Esophagus muscularis mucosa (tissue), 4 donors: ENCODE measurements at regions not wholly inside any gene's neighbourhood (a gene's known extent, or its start where the extent isn't known, plus 50 kb on each side); places are given as distances from the start of the nearest gene placed in this dataset.

Source experiments
- DNase-seq: peaks from one replicate; pipeline ENCODE4 v3.0.0-alpha.2; 2017; ENCODE audit errors: extremely low spot score
- H3K27ac ChIP-seq, 4 donors: fragments of 200-600 bp; sonication (generic); replicated peaks in 1 of 4; 1 replicate in 3 of 4; 2 replicates in 1 of 4; pipeline ENCODE4 v1.5.1; 2016 to 2019; ENCODE audit warnings: mild to moderate bottlenecking in 1 of 4
- H3K27me3 ChIP-seq, 4 donors: fragments of 200-600 bp; sonication (generic); one replicate each; pipeline versions ENCODE4 v1.5.1 to v1.6.0; 2016 to 2019
- H3K36me3 ChIP-seq, 4 donors: fragments of 200-600 bp; sonication (generic); one replicate each; pipeline ENCODE4 v1.5.1; 2016 to 2019
- H3K4me1 ChIP-seq, 4 donors: fragments of 200-600 bp; sonication (generic); one replicate each; pipeline ENCODE4 v1.5.1; 2016 to 2019
- H3K4me3 ChIP-seq, 4 donors: fragments of 200-600 bp; sonication (generic); 1 replicate in 2 of 4; 2 replicates in 2 of 4; pipeline ENCODE4 v1.5.1; 2016 to 2019; ENCODE audit warnings: mild to moderate bottlenecking in 4 of 4, moderate library complexity in 1 of 4
- H3K9me3 ChIP-seq, 4 donors: fragments of 200-600 bp; sonication (generic); 1 replicate in 3 of 4; 2 replicates in 1 of 4; pipeline ENCODE4 v1.5.1; 2016 to 2019
- CTCF ChIP-seq, 3 experiments: fragments of 200-600 bp in 2 of 3; fragments of 450-650 bp in 1 of 3; sonication (generic) in 2 of 3; IDR thresholded peaks; one replicate each; pipeline ENCODE4 v1.5.1; 2017 to 2019; ENCODE audit warnings: antibody characterized with exemption in 3 of 3, mild to moderate bottlenecking in 2 of 3, moderate library complexity in 1 of 3
- EP300 ChIP-seq: sonication (generic); formaldehyde crosslinking; IDR thresholded peaks from one replicate; pipeline ENCODE4 v1.6.1; 2017; ENCODE audit warnings: antibody characterized with exemption
- POLR2A ChIP-seq: fragments of 450-650 bp; IDR thresholded peaks from one replicate; pipeline ENCODE4 v1.6.1; 2017; ENCODE audit warnings: antibody characterized with exemption, moderate library complexity, mild to moderate bottlenecking, low read depth
- POLR2AphosphoS5 ChIP-seq, 2 donors: sonication (generic); formaldehyde crosslinking; IDR thresholded peaks; one replicate each; pipeline ENCODE4 v1.6.1; 2017; ENCODE audit warnings: antibody characterized with exemption in 2 of 2
- WGBS: methylation state at CpG from one replicate; pipeline ENCODE4 v1.1.5; 2018; 5-methylcytosine and 5-hydroxymethylcytosine counted together
- intact Hi-C: fragments of 100-400 bp; cut with DNase I; formaldehyde crosslinking; loops from one replicate; pipeline ENCODE4 v1.15.1; 2023

GRCh38 chr2:237154082-237154638 lies 68.5 kb downstream of the COPS8 start:
- Histone ChIP-seq H3K4me1 (peaks cover 1 to 33% (median 26%) of the 10 kb centered on the region in 4 donors), H3K9me3 (no peaks in the 10 kb centered on the region), H3K27ac (no peak overlapping the region), H3K4me3 (no peak overlapping the region), H3K36me3 (no peaks in the 10 kb centered on the region), H3K27me3 (no peaks in the 10 kb centered on the region)
- WGBS = 59% methylated on average over 7 of the region's 7 CpGs
- intact Hi-C loops = loop anchor here (10.0 kb wide), 1 partner anchor 421 kb away; no protein-coding TSS in a partner anchor
- TF ChIP-seq EP300 (no peak), CTCF (IDR thresholded peaks at IDR 0.05) (peak; percentile 56 to 70 (median 67)), POLR2A (no peak), POLR2AphosphoS5 (IDR thresholded peaks at IDR 0.05) (no peak)
- peak; percentile 47 for DNase-seq

GRCh38 chr2:237154884-237155851 lies 69.5 kb downstream of the COPS8 start:
- intact Hi-C loops = loop anchor here (10.0 kb wide), 1 partner anchor 420 kb away; no protein-coding TSS in a partner anchor
- 83% methylated on average over 9 of the region's 11 CpGs for WGBS
- H3K27ac ChIP-seq = peak overlapping the region in 2 of 4 donors; percentile 63 to 73

GRCh38 chr2:237156031-237156856 lies 70.6 kb downstream of the COPS8 start:
- Histone ChIP-seq H3K36me3 (no peaks in the 10 kb centered on the region), H3K27ac (peak overlapping the region; percentile 34 to 73 (median 63)), H3K4me1 (peaks cover 8 to 37% (median 28%) of the 10 kb centered on the region in 4 donors), H3K4me3 (peak overlapping the region in 1 of 4 donors; percentile 19), H3K27me3 (no peaks in the 10 kb centered on the region), H3K9me3 (no peaks in the 10 kb centered on the region)
- peak; percentile 87 for DNase-seq
- intact Hi-C loops = loop anchor here (10.0 kb wide), 1 partner anchor 419 kb away; no protein-coding TSS in a partner anchor
- WGBS = 49% methylated on average over 25 of the region's 30 CpGs
- TF ChIP-seq POLR2AphosphoS5 (IDR thresholded peaks at IDR 0.05) = peak; percentile 43 to 50
- TF ChIP-seq POLR2A = no peak
- no peak for TF ChIP-seq CTCF (IDR thresholded peaks at IDR 0.05)

More at GRCh38 chr2:237154884-237155851, 69.5 kb downstream of the COPS8 start:
- no peak for TF ChIP-seq CTCF (IDR thresholded peaks at IDR 0.05)
- no peak for TF ChIP-seq EP300
- H3K27me3 ChIP-seq = no peaks in the 10 kb centered on the region
- H3K36me3 ChIP-seq = no peaks in the 10 kb centered on the region
- H3K4me3 ChIP-seq = no peak overlapping the region
- H3K9me3 ChIP-seq = no peaks in the 10 kb centered on the region
- H3K4me1 ChIP-seq = peaks cover 8 to 30% (median 21%) of the 10 kb centered on the region in 4 donors
- DNase-seq = peak; percentile 90

- intact Hi-C loops = loop anchor here (10.0 kb wide), 1 partner anchor 418 kb away; no protein-coding TSS in a partner anchor
- TF ChIP-seq CTCF (IDR thresholded peaks at IDR 0.05) (no peak), EP300 (no peak), POLR2AphosphoS5 (IDR thresholded peaks at IDR 0.05) (no peak), POLR2A (no peak)
- DNase-seq = peak; percentile 90
- H3K4me3 ChIP-seq = peak overlapping the region in 1 of 4 donors; percentile 19
- peak overlapping the region; percentile 34 to 73 (median 63) for H3K27ac ChIP-seq
- no peaks in the 10 kb centered on the region for H3K27me3 ChIP-seq
- H3K9me3 ChIP-seq = no peaks in the 10 kb centered on the region
- H3K36me3 ChIP-seq = no peaks in the 10 kb centered on the region
- 90% methylated on average over 18 of the region's 34 CpGs for WGBS
- H3K4me1 ChIP-seq = peaks cover 8 to 45% (median 28%) of the 10 kb centered on the region in 4 donors
These were observed 71.4 kb downstream of the COPS8 start for GRCh38 chr2:237156857-237157779.
